ENCODE measurements at regions not wholly inside any gene's neighbourhood (a gene's known extent, or its start where the extent isn't known, plus 50 kb on each side); places are given as distances from the start of the nearest gene placed in this dataset.

DNA sequence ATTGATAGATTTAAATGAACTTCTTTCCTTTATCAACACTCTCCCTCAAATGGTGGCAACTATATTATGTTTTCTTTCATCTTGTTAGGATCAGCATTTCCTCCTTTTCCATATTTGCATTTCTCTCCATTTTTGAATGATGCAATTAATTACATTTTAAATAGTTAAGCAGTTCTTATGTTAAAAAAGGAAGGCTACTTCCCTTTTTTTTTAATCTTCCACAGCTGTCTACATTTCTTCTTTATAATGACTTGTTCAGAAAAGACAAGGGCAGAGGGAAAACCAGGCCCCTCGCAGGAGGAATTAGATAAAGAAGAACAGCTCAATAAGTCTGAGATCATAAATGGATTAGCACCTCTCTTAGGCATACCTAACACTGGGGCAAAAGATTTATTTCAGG, 208.9 kb downstream of the ARL4A start:
- TF ChIP-seq FOXP2 (optimal IDR thresholded peaks at IDR 0.05; ENCODE audit: borderline replicate concordance, extremely low read depth, extremely low read length, insufficient read depth) (no peak), SIN3A (IDR thresholded peaks at IDR 0.05; ENCODE audit: borderline replicate concordance, insufficient read depth, low read length) (no peak), POLR2AphosphoS5 (IDR thresholded peaks at IDR 0.05; ENCODE audit: low read depth, low read length) (no peak)
- TF ChIP-seq, protein P1, sequence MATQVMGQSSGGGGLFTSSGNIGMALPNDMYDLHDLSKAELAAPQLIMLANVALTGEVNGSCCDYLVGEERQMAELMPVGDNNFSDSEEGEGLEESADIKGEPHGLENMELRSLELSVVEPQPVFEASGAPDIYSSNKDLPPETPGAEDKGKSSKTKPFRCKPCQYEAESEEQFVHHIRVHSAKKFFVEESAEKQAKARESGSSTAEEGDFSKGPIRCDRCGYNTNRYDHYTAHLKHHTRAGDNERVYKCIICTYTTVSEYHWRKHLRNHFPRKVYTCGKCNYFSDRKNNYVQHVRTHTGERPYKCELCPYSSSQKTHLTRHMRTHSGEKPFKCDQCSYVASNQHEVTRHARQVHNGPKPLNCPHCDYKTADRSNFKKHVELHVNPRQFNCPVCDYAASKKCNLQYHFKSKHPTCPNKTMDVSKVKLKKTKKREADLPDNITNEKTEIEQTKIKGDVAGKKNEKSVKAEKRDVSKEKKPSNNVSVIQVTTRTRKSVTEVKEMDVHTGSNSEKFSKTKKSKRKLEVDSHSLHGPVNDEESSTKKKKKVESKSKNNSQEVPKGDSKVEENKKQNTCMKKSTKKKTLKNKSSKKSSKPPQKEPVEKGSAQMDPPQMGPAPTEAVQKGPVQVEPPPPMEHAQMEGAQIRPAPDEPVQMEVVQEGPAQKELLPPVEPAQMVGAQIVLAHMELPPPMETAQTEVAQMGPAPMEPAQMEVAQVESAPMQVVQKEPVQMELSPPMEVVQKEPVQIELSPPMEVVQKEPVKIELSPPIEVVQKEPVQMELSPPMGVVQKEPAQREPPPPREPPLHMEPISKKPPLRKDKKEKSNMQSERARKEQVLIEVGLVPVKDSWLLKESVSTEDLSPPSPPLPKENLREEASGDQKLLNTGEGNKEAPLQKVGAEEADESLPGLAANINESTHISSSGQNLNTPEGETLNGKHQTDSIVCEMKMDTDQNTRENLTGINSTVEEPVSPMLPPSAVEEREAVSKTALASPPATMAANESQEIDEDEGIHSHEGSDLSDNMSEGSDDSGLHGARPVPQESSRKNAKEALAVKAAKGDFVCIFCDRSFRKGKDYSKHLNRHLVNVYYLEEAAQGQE (IDR thresholded peaks at IDR 0.05; ENCODE audit: insufficient read depth in 1 of 2, low read depth in 2 of 2, low read length in 2 of 2): no peak

GRCh38 chr7:12898004-12898403, 210.6 kb downstream of the ARL4A start:
- TF ChIP-seq SIN3A (IDR thresholded peaks at IDR 0.05; ENCODE audit: borderline replicate concordance, insufficient read depth, low read length): no peak
- TF ChIP-seq FOXP2 (optimal IDR thresholded peaks at IDR 0.05; ENCODE audit: borderline replicate concordance, extremely low read depth, extremely low read length, insufficient read depth): no peak
- TF ChIP-seq POLR2AphosphoS5 (IDR thresholded peaks at IDR 0.05; ENCODE audit: low read depth, low read length): no peak
- TF ChIP-seq, protein P1 (IDR thresholded peaks at IDR 0.05; ENCODE audit: insufficient read depth in 1 of 2, low read depth in 2 of 2, low read length in 2 of 2): peak; percentile 44 to 88; a peak in 3 of 4 replicates
- TF ChIP-seq TAF1 (IDR thresholded peaks at IDR 0.05; ENCODE audit: borderline replicate concordance, insufficient read depth, low read length): no peak

DNA sequence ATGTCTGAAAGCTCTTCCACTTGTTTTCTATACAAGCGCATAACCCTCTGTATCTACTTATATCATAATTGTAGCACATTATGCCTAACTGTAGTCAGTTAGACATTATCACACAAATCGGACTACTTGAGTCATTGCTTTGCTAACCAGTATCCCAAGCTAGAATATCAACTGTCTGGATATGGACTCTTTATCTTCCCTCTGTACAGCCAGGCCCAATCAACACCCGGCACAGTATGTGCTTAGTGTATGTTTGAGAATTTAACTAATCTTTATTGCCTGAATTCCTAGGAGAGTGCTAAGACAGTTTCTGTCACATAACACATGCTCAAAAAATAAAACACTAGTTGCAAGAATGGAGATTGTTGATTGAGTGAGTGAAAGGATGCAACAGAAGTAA, 211.2 kb downstream of the ARL4A start:
- no peak for TF ChIP-seq POLR2AphosphoS5 (IDR thresholded peaks at IDR 0.05; ENCODE audit: low read depth, low read length)
- TF ChIP-seq TAF1 (IDR thresholded peaks at IDR 0.05; ENCODE audit: borderline replicate concordance, insufficient read depth, low read length): no peak

DNA sequence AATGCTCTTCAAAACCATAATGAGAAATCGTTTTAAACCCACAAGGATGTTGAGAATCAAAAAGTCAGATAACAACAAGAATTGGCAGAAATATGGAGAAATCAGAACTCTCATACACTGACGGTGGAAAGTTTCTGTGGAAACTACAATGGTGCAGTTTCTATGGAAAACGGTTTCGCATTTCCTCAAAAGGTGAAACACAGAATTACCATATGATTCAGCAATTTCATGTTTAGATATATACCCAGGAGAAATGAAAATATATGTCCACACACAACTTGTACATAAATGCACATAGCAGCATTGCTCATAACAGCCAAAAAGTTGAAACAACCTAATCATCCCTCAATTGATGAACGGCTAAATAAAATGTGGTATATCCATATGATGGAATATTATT, 218.2 kb downstream of the ARL4A start:
- TF ChIP-seq, protein P1 (IDR thresholded peaks at IDR 0.05; ENCODE audit: insufficient read depth in 1 of 2, low read depth in 2 of 2, low read length in 2 of 2): no peak
- TF ChIP-seq SIN3A (IDR thresholded peaks at IDR 0.05; ENCODE audit: borderline replicate concordance, insufficient read depth, low read length): no peak
- no peak for TF ChIP-seq POLR2AphosphoS5 (IDR thresholded peaks at IDR 0.05; ENCODE audit: low read depth, low read length)
- no peak for TF ChIP-seq TAF1 (IDR thresholded peaks at IDR 0.05; ENCODE audit: borderline replicate concordance, insufficient read depth, low read length)
- TF ChIP-seq FOXP2 (optimal IDR thresholded peaks at IDR 0.05; ENCODE audit: borderline replicate concordance, extremely low read depth, extremely low read length, insufficient read depth): no peak

DNA sequence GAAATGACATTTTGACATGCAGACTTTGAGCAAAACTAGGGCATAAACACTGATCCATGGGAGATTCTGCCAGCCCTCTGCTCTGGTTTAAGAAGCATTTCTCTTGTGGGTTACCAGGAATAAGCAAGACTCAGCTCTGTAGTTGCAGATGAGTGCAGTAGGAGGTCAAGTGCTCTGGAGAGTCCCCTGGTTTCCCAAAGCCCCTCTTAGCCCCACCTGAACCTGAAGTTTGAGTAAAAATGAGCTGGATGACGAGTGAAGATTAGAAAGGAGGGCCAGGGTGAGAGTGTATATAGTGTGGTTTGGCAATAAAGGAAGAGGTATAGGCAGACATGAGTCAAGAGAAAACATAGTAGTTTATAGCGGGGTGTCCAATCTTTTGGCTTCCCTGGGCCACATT, 220.3 kb downstream of the ARL4A start:
- TF ChIP-seq TAF1 (IDR thresholded peaks at IDR 0.05; ENCODE audit: borderline replicate concordance, insufficient read depth, low read length) (no peak), POLR2AphosphoS5 (IDR thresholded peaks at IDR 0.05; ENCODE audit: low read depth, low read length) (no peak), FOXP2 (optimal IDR thresholded peaks at IDR 0.05; ENCODE audit: borderline replicate concordance, extremely low read depth, extremely low read length, insufficient read depth) (no peak), SIN3A (IDR thresholded peaks at IDR 0.05; ENCODE audit: borderline replicate concordance, insufficient read depth, low read length) (no peak)
- TF ChIP-seq, protein P1 (IDR thresholded peaks at IDR 0.05; ENCODE audit: insufficient read depth in 1 of 2, low read depth in 2 of 2, low read length in 2 of 2): no peak
